IMR-90 (cell line): ENCODE measurements at regions not wholly inside any gene's neighbourhood (a gene's known extent, or its start where the extent isn't known, plus 50 kb on each side); places are given as distances from the start of the nearest gene placed in this dataset.

ENCODE experiments used
- ATAC-seq: fragments of 200-7000 bp; cut with Tn5 transposase; 2 replicates; pipeline ENCODE4 v1.9.1; 2020; ENCODE audit warnings: low read depth, mild to moderate bottlenecking, moderate library complexity
- BruUV-seq: library from RNA; stranded (reverse); fragments of 400-500 nt; replicated peaks from 2 replicates; lab custom pipeline; 2021; lab: Mats Ljungman, UMichigan
- CTCF ChIA-PET: fragments of 300-600 bp; formaldehyde crosslinking; extraction: SDS; loops from one replicate; lab custom pipeline; 2021; ENCODE audit warnings: antibody characterized with exemption; lab: Yijun Ruan, JAX
- POLR2A ChIA-PET: fragments of 300-600 bp; sonication (Branson Sonifier 250); formaldehyde crosslinking; loops from one replicate; lab custom pipeline; 2022; ENCODE audit warnings: antibody characterized with exemption; ENCODE audit not compliant: unreplicated experiment; lab: Charles Lee
- DNase-seq: peaks from one replicate; pipeline ENCODE4 v3.0.0; 2013
- H2AFZ ChIP-seq: replicated peaks from 2 replicates; pipeline ENCODE3; 2013; ENCODE audit warnings: low read length, mild to moderate bottlenecking; ENCODE audit not compliant: poor library complexity
- H2AK5ac ChIP-seq: 2 replicates; pipeline ENCODE4 v1.6.1; 2013; ENCODE audit warnings: low read depth, low read length, inconsistent platforms
- H2AK9ac ChIP-seq: replicated peaks from 2 replicates; pipeline ENCODE3; 2013; ENCODE audit warnings: mild to moderate bottlenecking, low read depth, low read length, moderate library complexity; ENCODE audit not compliant: poor library complexity
- H2BK120ac ChIP-seq: 2 replicates; pipeline ENCODE4 v1.6.1; 2013; ENCODE audit warnings: low read depth, low read length, inconsistent platforms
- H2BK15ac ChIP-seq: 3 replicates; pipeline ENCODE4 v1.6.1; 2013; ENCODE audit warnings: low read depth, low read length, inconsistent platforms
- H2BK20ac ChIP-seq: 2 replicates; pipeline ENCODE4 v1.6.1; 2013; ENCODE audit warnings: low read depth, mild to moderate bottlenecking, inconsistent platforms, low read length, moderate library complexity
- H2BK5ac ChIP-seq: 2 replicates; pipeline ENCODE4 v1.6.1; 2013; ENCODE audit warnings: mild to moderate bottlenecking, low read depth, low read length, inconsistent platforms; ENCODE audit not compliant: poor library complexity, severe bottlenecking
- H3K14ac ChIP-seq: replicated peaks from 2 replicates; pipeline ENCODE4 v1.6.1; 2013; ENCODE audit warnings: low read depth, low read length, inconsistent platforms
- H3K18ac ChIP-seq: 2 replicates; pipeline ENCODE4 v1.6.1; 2013; ENCODE audit warnings: low read depth, low read length, control low read depth
- H3K23ac ChIP-seq: 2 replicates; pipeline ENCODE4 v1.6.1; 2013; ENCODE audit warnings: low read depth, low read length, inconsistent platforms
- H3K27ac ChIP-seq: 2 replicates; pipeline ENCODE4 v1.5.1; 2013; ENCODE audit warnings: mild to moderate bottlenecking, control low read depth, low read length; ENCODE audit not compliant: insufficient read depth
- H3K27me3 ChIP-seq: 2 replicates; pipeline ENCODE4 v1.6.1; 2013; ENCODE audit warnings: low read length; ENCODE audit not compliant: control insufficient read depth, insufficient read depth
- H3K36me3 ChIP-seq: 2 replicates; pipeline ENCODE4 v1.6.1; 2013; ENCODE audit warnings: low read length, mixed read lengths; ENCODE audit not compliant: control insufficient read depth, insufficient read depth
- H3K4ac ChIP-seq: 2 replicates; pipeline ENCODE4 v1.6.1; 2013; ENCODE audit warnings: low read depth, low read length, inconsistent platforms
- H3K4me1 ChIP-seq: 2 replicates; pipeline ENCODE4 v1.6.1; 2013; ENCODE audit warnings: low read length, mixed read lengths; ENCODE audit not compliant: control insufficient read depth, insufficient read depth
- H3K4me2 ChIP-seq: 2 replicates; pipeline ENCODE4 v1.6.1; 2013; ENCODE audit warnings: low read depth, mild to moderate bottlenecking, control low read depth, low read length, moderate library complexity
- H3K4me3 ChIP-seq: 2 replicates; pipeline ENCODE4 v1.5.1; 2013; ENCODE audit warnings: low read depth, mild to moderate bottlenecking, control low read depth, low read length, moderate library complexity; ENCODE audit not compliant: insufficient read depth
- H3K56ac ChIP-seq: 2 replicates; pipeline ENCODE4 v1.6.1; 2013; ENCODE audit warnings: low read length, inconsistent platforms; ENCODE audit not compliant: insufficient read depth; ENCODE audit errors: extremely low read depth
- H3K79me1 ChIP-seq, 2 experiments: 2 replicates each; pipeline ENCODE4 v1.6.1; 2013; ENCODE audit warnings: low read length in 2 of 2, inconsistent platforms in 1 of 2, low read depth in 1 of 2
- H3K9ac ChIP-seq: 2 replicates; pipeline ENCODE4 v1.6.1; 2013; ENCODE audit warnings: low read depth, low read length, control low read depth
- H3K9me1 ChIP-seq: 2 replicates; pipeline ENCODE4 v1.6.1; 2013; ENCODE audit warnings: low read length, inconsistent platforms; ENCODE audit not compliant: insufficient read depth
- H3K9me3 ChIP-seq: 2 replicates; pipeline ENCODE4 v1.6.1; 2013; ENCODE audit warnings: low read length; ENCODE audit not compliant: control insufficient read depth, insufficient read depth
- H4K20me1 ChIP-seq: 2 replicates; pipeline ENCODE4 v1.6.1; 2013; ENCODE audit warnings: low read length, inconsistent platforms; ENCODE audit not compliant: insufficient read depth
- H4K5ac ChIP-seq: 2 replicates; pipeline ENCODE4 v1.6.1; 2013; ENCODE audit warnings: mild to moderate bottlenecking, low read depth, low read length, control low read depth
- H4K8ac ChIP-seq, 2 experiments: 2 replicates each; pipeline ENCODE4 v1.6.1; 2013; ENCODE audit warnings: low read depth in 2 of 2, low read length in 2 of 2, control low read depth in 1 of 2, inconsistent platforms in 1 of 2
- H4K91ac ChIP-seq: 2 replicates; pipeline ENCODE4 v1.6.1; 2013; ENCODE audit warnings: low read depth, low read length, inconsistent platforms; ENCODE audit not compliant: insufficient read depth
- CEBPB ChIP-seq: IDR thresholded peaks from 2 replicates; pipeline ENCODE4 v1.6.1; 2012; ENCODE audit warnings: low read depth, low read length, improper control_type of control experiment
- CTCF ChIP-seq: conservative IDR thresholded peaks from 2 replicates; pipeline ENCODE4 v1.5.1; 2012; ENCODE audit warnings: mild to moderate bottlenecking, low read depth, low read length, improper control_type of control experiment
- FOS ChIP-seq: fragments of 150-350 bp; IDR thresholded peaks from 2 replicates; pipeline ENCODE4 v1.6.1; 2016; ENCODE audit warnings: low read depth, low read length
- MAFK ChIP-seq: IDR thresholded peaks from 2 replicates; pipeline ENCODE4 v1.6.1; 2012; ENCODE audit warnings: low read depth, low read length, improper control_type of control experiment
- MAZ ChIP-seq: IDR thresholded peaks from 2 replicates; pipeline ENCODE4 v1.6.1; 2012; ENCODE audit warnings: low read depth, mild to moderate bottlenecking, low read length, improper control_type of control experiment, moderate library complexity, borderline replicate concordance
- MXI1 ChIP-seq: IDR thresholded peaks from 2 replicates; pipeline ENCODE4 v1.6.1; 2012; ENCODE audit warnings: low read depth, mild to moderate bottlenecking, low read length, moderate library complexity, borderline replicate concordance
- NFE2L2 ChIP-seq: fragments of 150-350 bp; IDR thresholded peaks from 2 replicates; pipeline ENCODE4 v1.6.1; 2016; ENCODE audit warnings: low read depth, mild to moderate bottlenecking, low read length
- RAD21 ChIP-seq: IDR thresholded peaks from 2 replicates; pipeline ENCODE4 v1.6.1; 2012; ENCODE audit warnings: low read length, improper control_type of control experiment
- SMC3 ChIP-seq: fragments of 150-350 bp; IDR thresholded peaks from 2 replicates; pipeline ENCODE4 v1.6.1; 2016; ENCODE audit warnings: low read depth, mild to moderate bottlenecking, antibody characterized with exemption, low read length, moderate library complexity
- USF2 ChIP-seq: fragments of 150-350 bp; IDR thresholded peaks from 2 replicates; pipeline ENCODE4 v1.6.1; 2017; ENCODE audit warnings: mild to moderate bottlenecking, antibody characterized with exemption, low read length, low read depth
- WGBS, 2 experiments: methylation state at CpG; one replicate each; pipeline versions ENCODE4 v1.1.5 to v1.1.7; 2013; ENCODE audit warnings: missing lambda C conversion rate in 2 of 2; ENCODE audit not compliant: insufficient read length in 1 of 2; ENCODE audit errors: extremely low coverage in 2 of 2; 5-methylcytosine and 5-hydroxymethylcytosine counted together
- dilution Hi-C: fragments of 300-500 bp; cut with HindIII; formaldehyde crosslinking; loops from one replicate; pipeline ENCODE4 v1.14.3; 2018; ENCODE audit warnings: low sequenced_read_pairs; ENCODE audit not compliant: unreplicated experiment
- in situ Hi-C: fragments of 300-500 bp; cut with MboI; formaldehyde crosslinking; loops from 3 replicates; pipeline ENCODE4 v1.14.3; 2019; ENCODE audit warnings: low sequenced_read_pairs, inconsistent platforms, mixed read lengths
- intact Hi-C: fragments of 100-400 bp; cut with micrococcal nuclease; formaldehyde crosslinking; loops from 2 replicates; pipeline ENCODE4 v1.10.0; 2022

DNA sequence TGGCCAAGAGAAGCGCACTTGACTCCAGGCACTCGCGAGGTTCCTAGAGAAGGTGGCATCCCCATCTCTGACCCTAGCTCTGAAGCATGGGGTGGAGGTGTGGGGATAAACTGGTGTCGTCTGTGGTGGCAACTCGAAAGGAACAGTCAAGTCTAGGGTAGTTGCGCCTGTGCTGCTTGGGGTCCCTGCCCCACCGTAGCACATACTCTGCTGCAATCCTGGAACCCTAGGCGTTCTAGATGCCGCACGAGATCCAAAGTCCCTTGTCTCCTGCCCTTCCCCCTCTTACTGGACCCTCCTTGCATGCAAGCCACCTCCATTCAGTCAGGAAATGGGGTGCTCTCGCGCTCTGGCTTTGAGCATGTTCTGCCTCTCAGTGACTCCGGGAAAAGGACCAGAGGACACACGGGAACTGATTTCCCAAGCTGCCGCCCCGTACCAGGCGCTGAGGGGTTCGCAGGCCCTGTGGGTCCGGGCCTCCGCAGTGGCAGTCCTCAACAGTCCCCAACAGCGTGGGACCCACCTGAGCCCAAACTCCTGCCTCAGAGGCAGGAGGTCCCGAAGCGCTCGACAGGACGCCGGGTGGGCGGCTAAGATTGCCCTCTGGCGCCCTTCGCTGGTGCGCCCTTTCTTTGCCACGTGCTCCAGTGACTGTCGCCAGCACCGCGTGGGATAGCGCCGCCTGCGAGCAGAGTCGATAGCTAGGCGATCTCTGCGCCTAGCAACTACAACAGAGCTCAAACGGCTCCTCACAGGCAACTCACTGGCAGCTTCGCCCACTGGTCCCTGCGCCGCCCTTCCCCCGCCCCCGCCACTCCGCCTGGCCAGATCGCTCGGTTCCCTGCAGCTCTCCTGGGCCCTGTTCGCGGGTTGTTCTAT, 452.0 kb downstream of the REEP3 start:
- no peak overlapping the region for H3K14ac ChIP-seq
- ATAC-seq (no peak), DNase-seq (no peak)
- no peak overlapping the region for H3K9ac ChIP-seq
- in situ Hi-C loops (no loop called here), dilution Hi-C loops (no loop called here), intact Hi-C loops (no loop called here)
- H3K56ac ChIP-seq, result no peak overlapping the region
- H2BK5ac ChIP-seq, result no peak overlapping the region
- H2AFZ ChIP-seq, result no peak overlapping the region
- 73% methylated on average over 25 of the region's 51 CpGs; no CpG with 5 or more reads in 1 of the 2 experiments for WGBS, 2 experiments
- peaks cover 2% of the 10 kb centered on the region; the same call in 1 of the 2 replicates for H3K9me3 ChIP-seq
- H3K9me1 ChIP-seq, result no peaks in the 10 kb centered on the region
- TF ChIP-seq USF2 (no peak), MAZ (no peak), RAD21 (no peak), CTCF (no peak), CEBPB (no peak), NFE2L2 (no peak), MXI1 (no peak), FOS (no peak), MAFK (no peak), SMC3 (no peak)
- no peak overlapping the region for H3K18ac ChIP-seq
- no peaks in the 10 kb centered on the region for H3K79me1 ChIP-seq
- H3K4ac ChIP-seq, result no peak overlapping the region
- H2AK5ac ChIP-seq, result no peak overlapping the region
- H2BK15ac ChIP-seq, result no peak overlapping the region
- no TSS peak for BruUV-seq
- no peaks in the 10 kb centered on the region for H3K27me3 ChIP-seq
- H3K4me3 ChIP-seq, result no peak overlapping the region
- no peak overlapping the region for H3K23ac ChIP-seq
- H3K4me1 ChIP-seq, result no peaks in the 10 kb centered on the region
- H3K27ac ChIP-seq, result no peak overlapping the region
- ChIA-PET POLR2A (no interaction called here), CTCF (no interaction called here)
- H4K20me1 ChIP-seq, result no peaks in the 10 kb centered on the region
- no peak overlapping the region for H4K91ac ChIP-seq
- H4K5ac ChIP-seq, result no peak overlapping the region
- no peak overlapping the region for H2BK120ac ChIP-seq
- no peak overlapping the region for H2AK9ac ChIP-seq
- no peak overlapping the region for H2BK20ac ChIP-seq
- H3K4me2 ChIP-seq, result no peak overlapping the region
- H4K8ac ChIP-seq, result no peak overlapping the region
- H3K36me3 ChIP-seq, result no peaks in the 10 kb centered on the region
